GM19023 (cell line): ENCODE measurements at regions not wholly inside any gene's neighbourhood (a gene's known extent, or its start where the extent isn't known, plus 50 kb on each side); places are given as distances from the start of the nearest gene placed in this dataset.

ENCODE experiments used
- ATAC-seq: cut with Tn5 transposase; IDR thresholded peaks from one replicate; pipeline ENCODE4 v1.9.1; 2021; ENCODE audit warnings: mild to moderate bottlenecking, moderate library complexity; ENCODE audit not compliant: unreplicated experiment

DNA sequence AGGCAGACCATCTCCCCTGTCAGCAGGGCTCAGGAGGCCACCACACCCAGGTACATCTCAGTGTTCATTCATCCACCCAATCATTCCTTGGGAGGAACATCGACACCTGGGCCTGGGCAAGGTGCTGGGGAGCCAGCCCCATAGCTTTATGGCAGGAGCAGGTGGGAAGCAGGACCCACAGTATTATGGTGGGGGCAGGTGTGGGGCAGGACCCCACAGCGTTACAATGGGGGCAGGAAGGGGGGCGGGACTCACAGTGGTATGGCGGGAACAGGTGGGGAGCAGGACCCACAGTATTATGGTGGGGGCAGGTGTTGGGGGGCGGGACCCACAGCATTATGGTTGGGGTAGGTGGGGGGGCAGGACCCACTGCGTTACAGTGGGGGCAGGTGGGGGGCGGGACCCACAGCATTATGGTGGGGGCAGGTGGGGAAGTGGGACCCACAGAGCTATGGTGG lies 128.9 kb upstream of the HS6ST1 start:
- no peak for ATAC-seq

DNA sequence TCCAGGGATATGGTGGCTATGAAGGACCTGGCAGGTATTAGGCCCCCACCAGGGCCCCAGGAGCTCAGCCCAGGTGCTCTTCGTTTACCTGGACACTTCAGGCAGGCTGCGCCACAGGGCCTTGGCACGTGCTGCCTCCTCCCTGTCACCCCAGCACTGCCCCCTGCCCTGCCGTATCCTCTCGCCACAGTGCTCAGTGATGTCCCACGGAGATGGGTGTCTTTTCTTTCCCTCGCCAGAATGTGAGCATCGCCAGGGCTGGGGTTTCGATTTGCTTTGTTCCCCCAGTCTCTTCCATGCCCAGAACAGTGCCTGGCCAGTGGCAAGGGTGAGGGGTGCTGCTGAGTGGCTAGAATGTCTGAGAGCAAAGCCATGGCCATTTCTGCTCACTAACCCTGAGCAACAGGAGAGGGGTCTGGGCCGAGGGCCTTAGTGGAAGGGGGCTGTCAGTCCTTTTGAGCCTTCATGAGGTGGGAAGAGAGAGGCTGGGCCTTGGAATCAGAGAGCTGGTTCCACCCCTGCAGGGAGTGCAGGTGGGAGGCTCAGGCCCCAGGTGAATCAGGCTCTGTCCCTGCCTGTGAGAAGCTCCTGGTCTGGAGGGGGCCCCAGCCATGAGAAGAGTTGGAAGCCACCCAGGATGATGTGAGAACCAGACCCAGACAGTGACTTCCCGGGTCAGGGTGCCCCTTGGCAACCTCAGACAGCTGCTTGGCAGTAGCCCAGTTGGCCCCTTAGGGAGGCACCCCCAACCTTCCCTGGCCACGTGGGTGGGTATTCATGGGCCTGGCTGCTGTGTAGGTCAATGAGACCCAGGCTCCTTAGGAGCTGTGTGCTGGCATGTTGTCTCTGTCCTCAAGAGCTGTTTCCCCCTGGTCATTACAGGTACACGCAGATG lies 129.9 kb upstream of the HS6ST1 start:
- ATAC-seq = no peak

DNA sequence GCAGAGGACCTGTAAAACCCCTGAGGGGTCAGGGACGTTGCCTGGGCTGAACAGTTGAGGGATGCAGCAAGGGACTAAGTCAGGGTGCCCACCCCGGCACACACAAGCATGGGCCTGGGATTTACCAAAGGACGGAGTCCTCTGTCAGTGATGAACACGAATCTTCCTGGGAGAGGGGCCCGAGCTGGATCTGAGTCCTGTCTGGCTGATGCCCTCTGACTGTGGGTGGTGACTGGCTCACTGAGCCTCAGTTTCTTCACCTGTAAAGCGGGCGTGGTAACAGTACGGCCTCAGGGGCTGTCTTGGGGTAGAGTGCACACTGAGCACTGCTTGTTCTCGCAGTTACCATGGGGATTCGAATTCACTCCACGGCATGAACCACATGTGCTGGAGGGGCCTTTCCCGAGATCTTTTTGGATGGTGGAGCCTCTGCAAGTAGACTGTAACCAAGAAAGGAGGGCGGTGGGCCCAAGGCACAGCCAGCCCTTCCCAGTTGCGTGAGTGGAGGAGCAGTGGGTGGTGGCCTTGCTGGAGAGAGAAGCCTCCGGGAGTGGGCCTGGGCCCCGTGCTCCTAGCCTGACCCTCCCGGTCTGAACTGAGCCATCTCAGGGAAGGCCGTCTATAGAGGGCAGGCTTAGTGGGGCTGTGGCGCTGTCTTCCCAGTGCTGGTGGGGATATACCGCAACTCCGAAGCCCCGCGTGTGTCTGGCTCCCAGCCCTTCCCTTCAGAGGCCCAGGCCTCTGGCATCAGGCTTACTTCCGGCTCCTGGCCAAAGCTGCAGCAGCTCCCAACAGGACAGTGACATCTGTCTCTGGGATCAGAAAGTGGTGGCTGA lies 130.8 kb upstream of the HS6ST1 start:
- no peak for ATAC-seq

DNA sequence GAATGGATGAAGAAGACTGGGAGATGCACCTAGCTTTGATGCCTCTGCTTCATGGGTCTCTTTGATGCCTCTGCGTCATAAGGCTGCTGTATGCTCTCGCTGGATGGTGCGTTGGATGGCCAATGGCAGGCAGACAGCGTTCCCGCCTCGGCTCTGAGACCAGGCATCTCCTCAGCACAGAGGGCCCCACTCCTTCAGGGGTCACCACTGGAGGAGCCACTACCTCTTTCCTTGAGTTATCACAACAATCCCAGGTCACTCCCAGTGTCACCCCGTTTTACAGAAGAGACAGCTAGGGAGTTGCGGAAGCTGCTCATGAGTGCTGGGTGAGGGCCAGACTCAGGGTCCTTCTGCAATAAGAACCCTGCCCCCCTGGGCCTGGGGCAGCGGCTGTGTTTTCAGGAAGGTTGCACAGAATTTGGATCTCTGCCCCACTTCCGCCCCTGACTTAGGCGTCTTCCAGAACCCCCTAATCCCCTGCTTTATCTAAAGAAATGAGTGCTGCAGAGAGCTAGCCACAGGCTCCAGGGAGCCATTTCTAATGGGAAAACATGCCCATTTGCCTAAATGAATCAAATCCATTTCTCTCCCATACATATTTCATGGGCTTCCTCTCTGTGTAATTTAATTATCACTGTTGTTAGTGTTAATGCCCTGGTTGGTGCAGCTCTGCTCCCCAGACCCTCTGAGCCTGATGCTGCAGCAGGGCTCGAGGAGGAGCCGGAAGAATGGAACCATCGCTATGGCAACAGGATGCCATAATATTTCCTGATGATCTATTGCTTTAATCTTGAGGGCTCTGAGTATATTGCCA lies 131.8 kb upstream of the HS6ST1 start:
- ATAC-seq = no peak

DNA sequence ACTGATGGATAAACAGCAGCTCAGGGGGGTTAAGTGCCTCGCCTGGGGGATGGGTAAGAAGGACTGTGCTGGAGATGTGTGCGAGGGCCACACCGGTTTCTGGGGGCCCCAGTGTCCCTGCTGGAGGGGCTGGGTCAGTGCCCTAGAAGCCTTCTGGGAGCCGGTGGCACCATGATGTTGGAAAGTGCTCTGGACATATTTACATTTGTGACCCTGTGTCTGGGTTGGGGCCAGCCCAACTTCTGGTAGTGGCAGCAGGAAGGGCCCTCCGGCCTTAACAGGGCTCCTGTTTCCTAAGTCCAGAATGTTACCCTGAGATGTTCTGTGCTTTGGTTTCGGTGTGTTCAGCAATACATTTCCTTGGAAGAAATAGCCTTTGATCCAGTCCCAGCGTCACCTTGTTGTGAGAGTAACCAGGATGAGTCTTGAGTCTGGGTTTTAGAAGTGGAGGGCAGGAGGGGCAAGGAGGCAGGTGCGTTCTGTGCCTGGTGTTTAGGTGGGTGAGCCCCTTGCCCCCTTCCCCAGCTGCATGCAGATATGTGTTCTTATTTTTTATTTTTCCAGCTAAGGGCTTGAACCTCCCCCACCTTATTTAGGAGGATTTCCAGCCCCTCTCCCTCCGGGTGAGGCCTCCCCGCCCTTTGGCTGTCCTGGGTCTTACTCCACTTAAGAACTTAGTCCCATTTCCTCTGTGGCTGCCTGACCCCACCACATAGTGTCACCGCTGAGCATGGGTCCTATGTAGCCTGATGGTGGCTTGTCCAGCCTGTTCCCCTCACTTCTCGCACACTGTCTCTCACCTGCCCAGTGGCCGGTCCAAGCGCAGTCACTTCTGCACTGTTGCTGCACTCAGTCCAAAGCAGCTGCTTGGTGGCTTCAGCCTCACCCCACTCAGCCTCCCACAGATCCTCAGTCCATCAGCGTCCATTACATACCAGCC lies 132.7 kb upstream of the HS6ST1 start:
- ATAC-seq = no peak

DNA sequence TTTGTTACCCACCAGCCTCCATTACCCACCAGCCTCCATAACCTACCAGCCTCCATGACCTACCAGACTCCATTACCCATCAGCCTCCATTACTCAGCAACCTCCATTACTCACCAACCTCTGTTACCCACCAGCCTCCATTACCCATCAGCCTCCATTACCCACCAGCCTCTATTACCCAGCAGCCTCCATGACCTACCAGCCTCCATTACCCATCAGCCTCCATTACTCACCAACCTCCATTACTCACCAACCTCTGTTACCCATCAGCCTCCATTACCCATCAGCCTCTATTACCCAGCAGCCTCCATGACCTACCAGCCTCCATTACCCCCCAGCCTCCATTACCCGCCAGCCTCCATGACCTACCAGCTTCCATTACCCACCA lies 133.3 kb upstream of the HS6ST1 start:
- ATAC-seq = no peak

DNA sequence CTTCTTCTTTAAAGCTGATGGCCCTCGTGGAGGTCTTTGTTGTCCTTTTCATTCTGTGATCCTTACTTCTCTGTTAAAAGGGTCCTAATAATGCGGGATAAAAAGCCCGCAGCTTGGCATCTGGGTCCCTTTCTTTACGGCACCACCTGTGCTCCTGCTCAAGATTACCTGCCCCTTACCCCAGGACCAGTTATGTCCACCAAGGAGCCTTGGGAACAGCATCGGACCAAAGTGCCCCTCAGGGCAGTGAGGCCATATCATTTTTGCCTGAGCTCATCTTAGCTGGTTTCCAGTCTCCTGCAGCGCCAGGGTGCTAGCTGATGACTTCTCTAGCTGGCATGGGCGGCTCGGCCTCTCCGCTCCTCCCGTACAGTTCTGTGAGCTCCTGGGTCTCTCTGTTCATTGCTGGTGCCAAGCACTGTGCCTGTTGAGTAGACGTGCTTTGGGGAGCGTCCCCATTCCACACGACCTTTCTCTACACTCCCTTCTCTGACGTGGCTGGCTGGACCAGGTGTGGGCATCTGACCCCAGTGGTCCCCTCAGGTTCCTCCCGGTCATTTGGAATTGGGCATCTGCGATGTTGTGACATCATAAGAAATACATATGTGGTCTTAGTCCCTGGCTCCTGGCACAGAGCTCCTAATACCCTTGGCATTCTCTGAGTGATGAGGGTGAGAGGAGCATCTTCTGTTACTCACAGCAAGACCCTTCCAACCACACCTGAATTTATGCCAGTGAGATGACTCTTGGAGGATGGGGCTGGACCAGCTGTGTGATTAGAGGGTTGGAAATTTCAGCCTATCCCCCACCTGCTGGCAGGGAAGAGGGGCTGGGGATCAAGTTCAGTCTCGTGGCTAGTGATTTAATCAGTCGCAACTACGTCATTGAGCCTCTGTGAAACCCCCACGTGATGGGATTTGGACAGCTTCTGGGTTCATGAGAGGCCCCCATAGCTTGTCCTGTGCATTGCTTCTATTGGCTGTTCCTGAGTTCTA lies 134.2 kb upstream of the HS6ST1 start:
- no peak for ATAC-seq

DNA sequence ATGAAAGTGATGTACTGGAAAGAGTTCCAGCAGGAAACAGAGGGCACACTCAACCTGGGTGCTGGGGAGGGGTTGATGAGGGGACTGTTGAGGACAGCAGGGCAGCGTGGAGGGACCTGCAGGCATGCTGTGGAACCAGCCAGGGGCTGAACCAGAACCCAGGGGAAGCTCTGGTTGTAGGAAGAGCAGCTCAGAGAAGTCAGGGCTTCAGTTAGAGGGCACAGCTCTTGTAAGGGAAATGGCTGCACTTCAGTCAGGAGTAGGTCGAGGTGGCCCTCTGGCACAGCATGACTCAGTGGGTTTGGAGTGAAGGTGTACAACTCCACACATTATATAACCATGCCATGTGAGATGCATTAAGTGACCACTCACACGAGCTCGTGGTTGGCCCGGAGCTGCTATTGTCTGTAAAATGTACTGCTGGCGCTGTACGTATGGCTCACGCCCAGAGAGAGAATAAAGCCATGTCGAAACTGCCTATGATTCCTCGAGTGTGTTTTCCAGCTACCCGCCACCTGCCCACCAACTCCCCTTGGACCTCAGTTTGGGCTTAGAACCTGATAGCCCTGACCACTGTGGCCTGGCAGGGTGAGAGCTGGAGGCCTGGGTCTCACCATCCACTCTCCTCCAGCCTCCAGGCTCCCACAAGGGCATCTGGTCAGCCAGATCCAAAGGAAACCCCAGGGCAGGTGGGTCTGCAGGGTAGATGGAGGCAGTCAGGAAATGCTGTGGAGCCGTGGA lies 136.5 kb upstream of the HS6ST1 start:
- no peak for ATAC-seq

DNA sequence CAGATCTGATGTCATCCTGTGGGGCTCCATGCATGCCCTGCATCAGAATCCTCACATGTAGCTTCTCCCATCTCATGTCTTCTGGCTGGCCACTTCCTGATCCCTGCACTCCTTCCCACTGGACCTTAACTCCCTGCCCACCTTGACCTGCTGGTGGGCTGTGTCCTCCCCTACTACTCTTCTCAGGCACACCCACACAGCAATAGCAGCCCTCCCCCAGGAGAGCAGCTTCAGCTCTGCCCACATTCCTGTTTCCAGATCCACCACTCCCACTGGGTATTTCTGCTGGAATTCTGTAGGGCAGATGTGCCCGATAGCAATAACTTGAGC lies 137.0 kb upstream of the HS6ST1 start:
- ATAC-seq = no peak

DNA sequence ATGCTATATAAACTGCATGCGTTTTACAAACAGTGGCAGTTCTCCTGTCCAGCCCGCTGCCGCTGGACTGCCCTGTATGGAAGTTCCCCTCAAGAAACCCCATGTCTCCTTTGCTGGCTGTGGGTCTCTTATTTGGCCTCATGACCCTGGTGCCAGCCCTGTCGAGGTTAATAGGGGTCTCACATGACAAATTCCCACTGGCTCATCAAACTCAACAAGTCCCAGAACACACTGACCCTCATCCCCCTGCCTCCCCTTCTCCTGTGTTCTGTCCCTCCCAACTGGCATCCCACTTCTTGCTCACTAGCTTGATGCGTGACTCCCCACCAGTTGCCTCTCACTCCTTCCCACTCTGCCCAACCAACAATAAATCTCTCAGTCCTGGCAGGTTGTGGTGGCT lies 137.6 kb upstream of the HS6ST1 start:
- no peak for ATAC-seq

DNA sequence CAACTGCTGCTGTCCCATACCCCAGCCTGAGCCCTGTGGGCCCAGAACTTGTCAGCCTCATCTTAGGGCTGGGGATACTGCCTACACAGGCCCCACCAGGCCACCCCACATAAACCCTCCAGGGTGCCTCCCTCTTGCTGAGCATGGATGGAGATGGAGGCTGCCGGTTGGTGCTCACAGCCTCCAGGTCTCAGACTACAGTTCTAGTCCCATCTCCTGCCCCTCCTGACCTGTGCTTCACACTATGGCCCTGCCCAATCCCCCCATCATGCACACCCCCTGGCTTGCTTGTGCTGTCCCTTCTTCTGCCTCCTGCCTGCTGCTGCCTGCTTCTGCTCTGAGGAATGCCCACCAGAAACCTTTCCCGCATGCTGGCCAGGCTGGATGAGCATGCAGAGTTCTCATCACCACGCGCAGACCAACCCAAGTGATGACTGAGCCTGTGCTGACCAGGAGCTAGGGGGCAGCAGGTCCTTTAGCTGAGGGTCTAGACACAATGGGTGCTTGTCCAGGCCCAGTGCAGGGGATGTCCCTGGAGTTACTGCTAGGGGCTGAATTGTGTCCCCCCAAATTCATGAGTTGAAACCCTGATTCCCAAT lies 138.4 kb upstream of the HS6ST1 start:
- ATAC-seq = no peak

DNA sequence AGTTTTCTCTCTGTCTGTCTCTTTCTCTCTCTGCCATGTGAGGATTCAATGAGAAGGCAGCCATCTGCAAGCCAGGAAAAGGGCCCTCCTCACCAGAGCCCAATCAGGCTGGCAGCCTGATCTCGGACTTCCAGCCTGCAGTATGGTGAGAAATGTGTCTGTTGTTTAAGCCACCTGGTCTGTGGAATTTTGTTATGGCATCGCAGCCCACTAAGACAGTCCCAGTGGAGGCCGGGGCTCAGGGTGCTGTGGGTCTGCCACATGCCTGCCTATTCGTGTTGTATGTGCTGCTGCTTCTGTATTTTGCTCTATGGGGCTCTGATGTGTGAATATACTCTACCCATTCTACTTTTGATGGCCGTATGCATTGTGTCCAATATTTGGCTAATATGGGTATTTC lies 139.0 kb upstream of the HS6ST1 start:
- no peak for ATAC-seq

DNA sequence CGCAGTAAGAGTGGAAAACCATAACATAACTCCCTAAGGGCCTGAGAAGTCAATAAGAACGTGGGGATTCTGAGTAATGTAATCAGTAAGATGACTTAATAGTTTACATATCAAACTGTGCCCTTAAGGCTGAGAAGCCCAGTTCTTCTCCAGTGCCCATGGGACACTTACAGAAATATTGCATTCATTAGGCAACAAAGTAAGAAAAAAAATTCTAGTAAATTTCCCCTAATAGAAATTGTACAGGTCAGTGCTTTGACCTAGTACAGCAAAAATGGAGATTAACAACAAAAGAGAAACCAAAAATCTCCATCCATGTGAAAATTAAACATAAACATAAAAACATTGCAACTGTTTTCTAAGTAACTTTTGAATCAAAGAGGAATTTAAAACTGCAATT lies 139.8 kb upstream of the HS6ST1 start:
- no peak for ATAC-seq

DNA sequence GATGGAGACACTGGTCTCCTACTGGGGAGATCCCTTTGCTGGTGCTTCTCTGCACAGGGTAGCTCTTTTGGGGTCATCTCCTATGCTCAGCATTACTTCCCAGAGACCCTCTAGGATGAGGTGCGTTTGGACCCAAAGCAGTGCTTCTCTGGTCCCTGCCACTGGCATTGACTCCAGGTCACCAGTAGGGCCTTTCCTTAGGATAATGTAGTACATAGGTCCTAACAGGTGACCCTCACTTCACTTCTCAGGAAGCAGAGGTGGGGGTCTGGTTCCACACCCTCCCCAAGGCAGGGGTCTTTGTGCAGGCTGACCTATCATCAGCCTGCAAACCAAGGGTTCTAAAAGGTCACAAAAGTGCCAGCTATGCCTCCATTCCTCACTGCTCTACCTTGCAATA lies 145.8 kb upstream of the HS6ST1 start:
- ATAC-seq = no peak

DNA sequence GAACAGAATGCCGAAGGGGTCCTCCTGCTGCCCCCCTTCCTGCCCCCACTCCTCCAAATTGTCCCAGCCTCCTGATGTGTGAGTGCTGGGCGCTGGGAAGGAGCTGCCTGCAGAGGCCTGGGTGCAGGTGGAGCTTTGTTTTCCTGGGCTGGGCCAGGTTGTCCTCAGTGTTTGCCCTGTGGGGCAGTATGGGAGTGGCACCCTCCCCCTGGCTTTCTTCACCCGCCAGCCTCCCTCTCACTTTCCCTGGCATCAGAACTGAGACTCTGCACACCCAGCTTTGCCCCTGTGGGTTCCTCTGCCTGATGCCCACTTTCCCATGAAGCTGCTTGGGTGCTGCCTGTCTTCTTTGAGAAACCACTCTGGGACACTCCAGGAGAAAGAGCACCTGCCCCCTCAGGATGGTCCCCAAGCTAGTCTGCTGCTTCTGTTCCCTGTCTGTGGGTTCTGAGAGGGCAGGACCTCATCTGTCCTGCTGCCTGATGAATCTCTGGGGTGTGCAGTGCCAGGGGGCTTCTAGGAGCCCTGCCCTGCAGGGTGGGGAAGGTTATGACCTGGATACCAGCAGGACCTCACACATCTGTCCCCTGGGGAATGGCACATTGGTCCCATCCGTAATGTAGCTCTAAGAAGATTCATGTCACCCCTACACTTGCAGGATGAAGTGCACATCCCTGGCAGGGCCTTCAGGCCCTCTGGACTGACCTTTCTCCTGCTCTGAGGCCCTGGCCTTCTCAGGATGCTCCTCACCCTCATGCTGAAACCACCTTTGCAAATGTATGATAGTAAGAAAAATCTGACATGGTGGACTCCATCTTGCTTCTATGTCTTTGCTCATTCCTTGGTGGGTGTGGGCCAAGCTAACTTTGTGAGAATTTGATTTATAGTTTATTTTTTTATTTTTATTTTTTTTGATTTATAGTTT lies 146.8 kb upstream of the HS6ST1 start:
- no peak for ATAC-seq

DNA sequence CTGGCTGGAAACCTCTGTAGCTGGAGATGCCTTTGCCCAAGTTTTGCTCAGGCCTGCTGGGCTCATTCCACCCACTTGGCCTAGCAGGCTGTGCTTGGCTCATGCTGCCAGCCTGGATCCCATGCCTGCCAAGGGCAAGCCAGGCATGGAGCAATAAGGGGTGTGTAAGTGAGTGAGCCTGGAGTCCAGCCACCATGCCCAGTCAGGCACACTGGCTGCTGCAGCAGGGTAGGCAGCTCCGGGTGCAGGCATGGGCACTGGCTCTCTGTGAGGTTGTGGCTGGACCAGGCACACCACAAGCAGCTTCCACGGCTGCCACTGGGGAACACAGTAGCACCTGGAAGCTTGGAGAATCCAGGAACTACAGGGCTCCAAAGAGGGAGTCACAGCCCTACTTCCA lies 147.7 kb upstream of the HS6ST1 start:
- no peak for ATAC-seq

DNA sequence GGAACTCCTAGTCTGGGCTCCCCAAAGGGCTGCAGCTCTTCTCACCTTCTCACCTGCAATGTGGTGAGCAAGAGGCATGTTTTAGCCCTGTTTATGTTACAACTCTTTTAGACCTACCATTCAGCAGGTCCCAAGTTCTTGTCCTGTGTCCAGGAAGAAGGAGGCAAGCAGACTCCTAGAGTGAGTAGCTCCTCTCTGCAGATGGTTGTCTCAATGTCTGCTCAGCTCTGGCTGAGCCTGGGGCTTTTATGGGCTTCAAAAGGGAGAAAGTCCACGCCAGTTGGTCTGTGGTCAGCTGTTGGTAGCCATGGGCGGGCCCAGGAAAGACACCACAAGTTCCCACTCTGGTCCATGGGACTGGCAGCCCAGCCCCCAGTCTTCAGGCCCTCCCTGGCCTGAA lies 148.1 kb upstream of the HS6ST1 start:
- ATAC-seq = no peak
